NB4 (cell line): ENCODE measurements at regions not wholly inside any gene's neighbourhood (a gene's known extent, or its start where the extent isn't known, plus 50 kb on each side); places are given as distances from the start of the nearest gene placed in this dataset.

Experiments used
- DNase-seq: peaks from one replicate; pipeline ENCODE4 v3.0.0; 2010; ENCODE audit warnings: low read depth
- H3K4me3 ChIP-seq: one replicate; pipeline ENCODE4 v1.5.1; 2011; ENCODE audit warnings: mild to moderate bottlenecking, low read depth, low read length, moderate library complexity
- CTCF ChIP-seq: IDR thresholded peaks from one replicate; pipeline ENCODE4 v1.5.1; 2012; ENCODE audit warnings: low read depth, low read length
- MAX ChIP-seq: IDR thresholded peaks from 2 replicates; pipeline ENCODE4 v1.6.1; 2011; ENCODE audit warnings: low read depth, low read length
- MYC ChIP-seq: IDR thresholded peaks from 2 replicates; pipeline ENCODE4 v1.6.1; 2011; ENCODE audit warnings: low read depth, low read length
- POLR2A ChIP-seq: IDR thresholded peaks from 2 replicates; pipeline ENCODE4 v1.6.1; 2011; ENCODE audit warnings: mild to moderate bottlenecking; ENCODE audit not compliant: insufficient read length; ENCODE audit errors: extremely low read depth

DNA sequence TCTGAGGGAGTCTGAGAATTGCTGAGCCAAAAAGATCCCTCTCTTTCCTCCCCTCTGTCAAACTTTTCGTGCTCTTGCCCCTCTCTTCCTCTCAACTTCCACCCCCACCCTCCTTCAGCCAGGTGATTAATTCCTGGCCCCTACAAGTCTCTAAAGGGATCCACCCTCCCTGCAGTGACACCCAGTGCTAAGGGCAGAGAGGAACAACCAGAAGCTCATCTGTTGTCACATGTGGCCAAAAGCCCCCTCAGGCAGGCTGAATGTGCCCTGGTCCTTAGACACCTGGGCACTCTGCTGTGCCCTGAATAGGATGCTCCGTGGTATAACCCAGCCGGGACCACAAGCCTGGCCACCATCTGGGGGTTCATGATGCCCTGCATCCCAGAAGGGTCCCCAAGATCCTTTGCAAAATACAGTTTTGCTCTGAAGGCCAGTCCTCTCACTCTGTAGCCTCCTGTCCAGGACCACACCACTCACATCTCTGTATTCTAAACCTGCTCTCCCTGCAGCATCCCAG lies 234.4 kb downstream of the BCL11A start:
- H3K4me3 ChIP-seq: no peak overlapping the region
- TF ChIP-seq MYC (no peak), POLR2A (no peak), MAX (no peak), CTCF (no peak)
- DNase-seq: no peak

DNA sequence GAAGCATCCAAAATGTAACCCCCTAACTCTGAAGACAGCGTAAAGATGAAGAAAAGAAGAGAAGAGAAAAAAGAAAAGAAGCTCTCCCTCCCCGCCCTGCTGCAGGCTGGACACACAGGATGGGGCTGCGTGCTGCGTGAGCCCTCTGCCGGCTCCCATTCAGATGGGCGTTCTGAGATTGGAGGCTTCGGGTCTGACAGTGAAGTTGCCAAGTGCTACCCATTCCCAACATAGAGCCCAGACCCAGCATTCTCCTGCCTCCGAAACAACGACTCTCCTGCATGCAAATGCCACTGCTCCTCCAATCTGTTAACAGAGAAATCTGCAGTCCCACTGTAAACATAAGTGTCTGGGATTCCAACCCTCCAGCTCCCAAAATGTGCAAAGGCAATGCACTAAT lies 234.9 kb downstream of the BCL11A start:
- no peak overlapping the region for H3K4me3 ChIP-seq
- TF ChIP-seq MYC (no peak), MAX (no peak), CTCF (no peak), POLR2A (no peak)
- no peak for DNase-seq

- H3K4me3 ChIP-seq: no peak overlapping the region
- TF ChIP-seq MAX: no peak
- no peak for TF ChIP-seq MYC
- no peak for TF ChIP-seq POLR2A
- TF ChIP-seq CTCF: no peak
- DNase-seq: no peak
Observed at GRCh38 chr2:60317844-60318243, 235.6 kb downstream of the BCL11A start.

DNA sequence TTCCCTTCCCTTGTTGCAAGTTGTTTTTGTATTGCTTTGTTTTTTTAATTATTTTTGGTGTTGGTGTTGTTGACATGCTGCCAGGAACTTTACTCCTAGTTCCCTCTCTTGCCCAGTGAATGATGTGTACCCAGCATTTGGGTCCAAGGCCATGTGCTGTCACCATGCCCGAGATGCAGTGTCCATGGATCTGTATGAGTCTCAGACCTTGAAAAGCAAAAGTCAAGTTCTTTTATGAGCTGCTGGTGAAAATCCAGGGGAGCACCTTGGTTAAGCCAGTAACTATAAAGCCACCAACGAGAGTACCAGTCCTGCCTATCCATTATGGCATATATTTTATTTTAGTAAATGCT lies 236.4 kb downstream of the BCL11A start:
- DNase-seq: no peak
- TF ChIP-seq MAX (no peak), MYC (no peak), POLR2A (no peak), CTCF (no peak)
- H3K4me3 ChIP-seq: no peak overlapping the region

- TF ChIP-seq MAX (no peak), CTCF (no peak), POLR2A (no peak), MYC (no peak)
- DNase-seq: no peak
- H3K4me3 ChIP-seq: no peak overlapping the region
Observed at GRCh38 chr2:60316381-60317033, 236.9 kb downstream of the BCL11A start.
